Islet precursor cell (in vitro differentiated cells): ENCODE measurements at regions not wholly inside any gene's neighbourhood (a gene's known extent, or its start where the extent isn't known, plus 50 kb on each side); places are given as distances from the start of the nearest gene placed in this dataset.
"Not testable (repeated sequence)": the region's sequence is repeated elsewhere in the genome, so short reads cannot be mapped to it uniquely, and the experiment has no call there.

ENCODE experiments used
- DNase-seq: peaks from one replicate; pipeline ENCODE4 v3.0.0-alpha.2; 2018

DNA sequence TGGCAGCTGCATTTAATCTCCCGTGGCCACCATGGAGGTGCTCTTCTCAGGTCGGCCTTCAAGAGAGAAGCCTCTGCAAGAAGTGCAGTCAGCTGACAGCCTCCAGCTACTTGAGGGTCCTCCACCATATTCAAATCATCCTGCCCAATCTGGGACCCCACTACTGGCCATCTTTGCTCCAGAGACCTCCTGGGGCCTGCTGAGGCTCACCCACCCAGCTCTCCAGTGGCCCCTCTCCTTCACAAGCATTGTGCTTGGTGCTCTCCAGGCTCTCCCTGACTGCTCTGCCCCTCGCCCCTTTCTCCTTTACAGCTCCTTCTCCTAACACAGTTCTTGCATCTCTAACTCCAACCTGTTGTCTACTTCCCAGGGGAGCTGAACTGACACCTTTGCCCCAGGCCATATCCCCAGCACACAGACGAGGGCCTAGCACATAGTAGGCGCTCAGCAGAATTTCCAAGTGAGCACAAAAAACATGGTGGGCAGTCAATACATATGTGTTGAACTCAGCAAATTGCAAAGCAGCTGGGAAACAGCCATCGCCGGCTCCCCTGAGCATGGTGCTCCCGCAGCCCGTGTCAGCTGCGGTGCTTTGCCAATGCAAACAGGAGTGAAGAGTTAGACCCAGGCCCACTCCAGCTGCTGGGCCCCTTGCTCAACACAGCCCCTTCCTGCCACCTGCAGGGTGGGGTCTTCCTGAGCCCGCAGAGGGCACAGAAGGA is 102.2 kb downstream of the TNFRSF13B start:
- peak; percentile 52 for DNase-seq

- DNase-seq: not testable (repeated sequence)
These were observed 103.3 kb downstream of the TNFRSF13B start for GRCh38 chr17:16868616-16869015.

DNA sequence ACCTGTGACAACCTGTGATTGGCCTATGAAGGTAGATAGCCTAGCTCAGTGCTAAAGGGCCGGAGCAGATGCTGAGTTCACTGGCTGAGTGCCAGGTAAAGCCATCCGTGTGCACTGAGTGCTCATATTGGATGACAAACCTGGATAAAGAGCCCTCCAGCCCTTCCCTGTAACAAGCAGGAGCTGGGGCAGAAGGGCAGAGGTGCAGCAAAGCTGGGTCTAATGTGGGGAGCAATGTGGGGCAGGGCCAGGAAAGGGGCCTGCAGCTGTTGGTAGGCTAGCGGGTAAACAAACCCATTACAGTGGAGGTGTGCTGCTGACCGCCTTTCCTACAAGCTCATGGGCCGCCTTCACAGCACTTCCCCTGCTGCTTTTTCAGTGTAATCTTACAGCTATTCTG is 104.4 kb downstream of the TNFRSF13B start:
- not testable (repeated sequence) for DNase-seq

DNA sequence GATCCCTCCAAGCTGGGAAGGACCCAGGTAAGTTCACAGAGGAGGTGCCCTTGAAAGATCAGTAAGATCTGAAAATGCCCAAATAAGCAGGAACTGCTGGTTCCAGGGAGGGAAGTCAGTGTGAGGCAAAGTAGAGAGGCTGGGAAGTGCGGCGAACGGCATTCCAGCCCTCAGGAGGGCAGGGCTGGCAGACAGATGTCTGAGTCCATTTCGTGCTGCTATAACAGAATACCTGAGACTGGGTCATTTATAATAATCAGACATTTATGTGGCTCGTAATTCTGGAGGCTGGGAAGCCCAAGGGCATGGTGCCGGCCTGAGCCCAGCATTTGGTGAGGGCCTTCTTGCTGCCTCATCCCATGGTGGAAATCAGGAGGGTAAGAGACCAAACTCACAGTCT is 105.1 kb downstream of the TNFRSF13B start:
- not testable (repeated sequence) for DNase-seq

GRCh38 chr17:16866436-16866835 is 105.5 kb downstream of the TNFRSF13B start:
- DNase-seq: no peak

DNA sequence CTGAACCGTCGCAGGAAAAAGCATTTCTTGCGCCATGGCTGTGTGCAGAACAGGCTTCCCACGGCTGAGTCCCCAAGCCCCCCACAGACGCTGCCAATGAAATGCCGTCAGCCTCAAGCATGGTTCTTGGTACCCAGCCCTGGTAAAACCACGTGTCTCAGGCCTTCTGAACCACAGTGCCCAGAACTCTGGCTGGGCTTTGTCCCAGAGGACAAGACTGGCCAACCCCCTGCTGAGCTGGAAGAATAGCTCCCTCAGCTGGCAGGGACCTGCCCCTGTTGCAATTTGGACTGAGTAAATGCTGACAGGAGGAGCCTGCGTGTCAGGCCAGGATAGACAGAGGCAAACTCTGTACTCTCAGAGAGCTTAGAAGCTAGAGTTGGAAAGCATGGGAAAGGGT is 106.2 kb downstream of the TNFRSF13B start:
- DNase-seq: not testable (repeated sequence)

DNA sequence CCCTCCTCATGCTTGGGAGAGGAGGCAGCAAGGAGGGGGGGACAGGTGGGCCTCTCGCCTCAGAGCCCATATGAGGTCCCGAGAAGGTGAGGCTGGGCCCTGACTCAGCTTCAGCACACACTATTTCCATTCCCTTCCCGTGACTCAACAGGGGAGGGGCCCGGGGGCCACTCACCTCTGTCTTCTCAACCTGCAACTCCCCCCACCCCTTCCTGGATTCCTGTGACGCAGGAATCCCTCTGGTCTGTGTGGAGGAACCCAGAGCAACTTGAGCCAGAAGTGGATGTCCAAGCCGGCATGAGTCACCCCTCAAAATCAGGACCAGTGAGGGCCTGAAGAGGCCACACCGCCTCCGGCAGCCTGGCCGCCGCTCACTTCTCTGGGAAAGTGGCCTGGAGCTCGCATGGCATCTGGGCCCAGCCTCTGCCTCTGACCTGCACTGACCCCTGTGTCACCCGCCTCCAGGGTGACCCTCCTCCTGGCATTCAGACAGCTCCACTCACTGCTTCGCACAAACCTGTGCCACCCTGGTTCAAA is 106.8 kb downstream of the TNFRSF13B start:
- DNase-seq: not testable (repeated sequence)

DNA sequence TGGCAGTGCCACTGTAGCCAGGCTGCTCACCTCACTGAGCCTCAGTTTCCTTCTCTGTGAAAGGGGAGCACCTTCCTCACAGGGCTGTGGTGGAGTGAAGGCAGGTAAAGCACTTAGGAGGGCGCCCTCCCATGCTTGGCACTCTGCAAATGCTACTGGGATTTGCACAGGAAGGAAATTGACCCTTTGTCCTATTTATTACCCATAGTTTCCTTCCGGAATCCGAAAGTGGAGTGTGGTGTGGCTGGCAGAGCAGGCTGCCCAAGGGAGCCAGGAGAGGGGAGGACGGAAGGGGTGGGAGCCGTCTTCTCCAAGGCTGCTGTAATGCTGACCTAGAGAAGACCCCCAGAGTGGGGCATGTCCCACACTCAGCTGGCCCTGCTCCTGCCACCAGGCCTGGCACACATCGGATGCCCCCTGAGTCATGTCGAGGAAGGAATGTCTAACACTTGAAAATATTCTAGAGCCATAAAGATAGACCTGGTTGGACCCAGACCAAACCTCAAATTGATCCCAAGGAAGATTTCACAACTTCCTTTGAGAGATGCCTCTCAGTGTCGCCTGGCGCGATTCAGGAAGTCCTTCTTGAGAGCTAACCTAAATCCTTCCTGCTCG is 107.3 kb downstream of the TNFRSF13B start:
- not testable (repeated sequence) for DNase-seq

GRCh38 chr17:16861152-16861551 is 110.8 kb downstream of the TNFRSF13B start:
- peak; percentile 71 for DNase-seq

DNA sequence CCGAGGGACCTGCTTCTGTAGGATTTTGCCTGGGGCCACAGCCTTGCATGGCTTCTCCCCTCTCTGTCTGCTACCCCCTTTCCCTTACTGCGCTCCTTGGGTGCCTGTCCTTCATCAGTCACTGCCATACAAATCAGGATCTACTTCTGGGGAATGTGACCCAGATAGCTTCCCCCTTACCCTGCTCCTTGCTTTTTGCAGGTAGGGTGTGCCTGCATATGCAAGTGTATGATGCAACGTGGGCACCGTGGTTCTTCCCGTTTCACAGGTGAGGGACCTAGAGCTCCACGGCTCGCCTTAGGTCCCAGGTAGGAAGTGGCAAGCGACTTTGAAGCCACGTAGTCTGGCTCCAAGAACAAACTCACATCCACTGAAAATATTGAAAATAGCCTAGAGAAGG is 111.5 kb downstream of the TNFRSF13B start:
- peak; percentile 47 for DNase-seq

DNA sequence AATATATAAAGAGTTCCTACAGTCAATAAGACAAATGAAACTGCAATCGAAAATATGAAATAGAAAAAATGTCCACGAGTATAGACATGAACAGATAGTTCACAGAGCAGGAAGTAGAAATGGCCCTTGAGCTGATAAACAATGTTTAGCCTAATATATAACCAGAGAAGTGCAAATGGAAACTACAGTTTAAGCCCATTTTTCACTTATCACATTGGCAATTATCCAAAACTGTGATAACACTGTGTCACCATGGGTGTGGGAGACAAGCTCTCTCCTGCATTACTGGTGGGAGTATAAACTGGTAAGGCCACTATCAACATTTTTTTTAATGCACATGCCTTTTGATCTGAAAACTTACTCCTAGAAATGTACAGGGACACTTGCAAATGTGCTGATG is 112.4 kb downstream of the TNFRSF13B start:
- not testable (repeated sequence) for DNase-seq

DNA sequence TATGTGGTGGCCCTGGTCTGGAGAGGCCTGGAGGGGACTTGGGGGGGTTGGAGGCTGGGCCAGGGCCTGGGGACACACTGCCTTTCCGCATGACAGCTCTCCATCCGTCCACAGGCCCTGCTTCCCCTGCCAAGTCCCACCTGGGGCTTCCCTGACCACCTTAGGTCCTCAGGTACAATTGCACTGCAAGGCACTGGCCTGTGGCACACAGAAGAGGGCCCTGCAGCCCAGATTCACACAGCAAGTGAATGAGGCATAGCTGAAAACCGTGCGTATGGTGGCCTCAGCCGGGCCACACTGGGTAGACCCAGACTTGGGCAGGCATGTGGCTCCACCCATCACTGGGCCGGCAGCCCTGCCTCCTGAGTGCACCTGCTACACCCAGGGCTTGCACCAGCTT is 114.2 kb downstream of the TNFRSF13B start:
- DNase-seq: peak; percentile 44

GRCh38 chr17:16856846-16857245 is 115.1 kb downstream of the TNFRSF13B start:
- DNase-seq: peak; percentile 65

GRCh38 chr17:16856171-16856570 is 115.7 kb downstream of the TNFRSF13B start:
- peak; percentile 52 for DNase-seq

GRCh38 chr17:16854636-16855035 is 117.3 kb downstream of the TNFRSF13B start:
- peak; percentile 80 for DNase-seq

- DNase-seq: peak; percentile 49
These were observed 118.1 kb downstream of the TNFRSF13B start for GRCh38 chr17:16853661-16854320.

- not testable (repeated sequence) for DNase-seq
These were observed 122.1 kb downstream of the TNFRSF13B start for GRCh38 chr17:16849861-16850260.

DNA sequence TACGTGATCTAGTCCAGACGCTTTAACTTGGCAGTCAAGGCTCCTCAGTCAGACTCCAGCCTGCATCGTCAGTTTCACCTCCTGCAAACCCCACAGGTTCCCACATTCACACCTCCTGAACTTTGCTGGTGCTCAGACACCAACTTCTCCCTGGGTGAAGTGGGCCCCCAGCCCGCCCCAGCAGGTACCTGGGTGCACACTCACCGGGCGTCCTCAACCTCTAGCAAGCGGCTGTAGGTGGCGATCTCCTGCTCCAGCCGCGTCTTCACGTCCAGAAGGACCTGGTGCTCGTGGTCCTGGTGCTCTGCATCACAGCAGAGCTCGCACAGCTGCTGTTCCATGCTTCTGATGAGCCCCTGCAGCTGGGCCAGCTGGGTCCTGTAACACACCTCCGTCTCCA is 122.9 kb downstream of the TNFRSF13B start:
- not testable (repeated sequence) for DNase-seq

DNA sequence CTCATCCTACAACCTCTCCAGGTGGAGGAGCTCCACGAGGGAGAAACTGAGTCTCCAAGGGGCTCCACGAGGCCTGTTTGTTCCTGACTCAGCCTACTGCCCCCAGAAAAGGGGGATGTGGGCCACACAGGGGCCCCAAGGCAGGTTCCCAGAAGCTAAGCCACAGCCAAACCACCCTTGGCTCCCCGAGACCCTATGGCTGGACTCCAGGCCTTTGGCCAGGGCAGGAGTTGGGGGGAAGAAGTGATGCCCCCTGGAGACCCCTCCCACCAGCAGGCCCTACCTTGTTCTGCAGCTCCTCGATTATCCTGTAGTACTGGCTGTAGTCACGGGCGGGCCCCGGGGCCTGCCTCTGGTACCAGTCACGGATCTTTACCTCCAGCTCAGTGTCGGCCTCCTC is 126.8 kb downstream of the TNFRSF13B start:
- DNase-seq: not testable (repeated sequence)

DNA sequence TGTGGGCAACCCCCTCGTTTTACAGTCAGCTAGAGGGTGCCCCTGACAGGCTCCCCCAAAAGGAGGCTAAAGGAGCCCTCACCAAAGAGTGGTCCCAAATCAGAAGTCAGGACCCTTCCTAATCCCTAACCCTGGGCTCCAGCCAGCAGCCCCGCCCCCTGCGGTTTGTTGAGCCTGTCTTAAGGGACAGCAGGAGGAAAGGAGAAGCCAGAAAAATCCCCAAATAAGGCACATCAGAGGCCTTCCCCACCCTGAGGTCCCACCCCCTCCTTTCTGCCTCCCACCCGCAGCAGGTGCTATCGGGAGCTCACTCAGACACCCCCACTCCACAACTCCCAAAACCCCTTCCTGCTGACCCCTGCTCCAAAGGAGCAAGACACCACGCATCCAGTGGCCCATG is 127.2 kb downstream of the TNFRSF13B start:
- not testable (repeated sequence) for DNase-seq

GRCh38 chr17:16843511-16843910 is 128.4 kb downstream of the TNFRSF13B start:
- not testable (repeated sequence) for DNase-seq

DNA sequence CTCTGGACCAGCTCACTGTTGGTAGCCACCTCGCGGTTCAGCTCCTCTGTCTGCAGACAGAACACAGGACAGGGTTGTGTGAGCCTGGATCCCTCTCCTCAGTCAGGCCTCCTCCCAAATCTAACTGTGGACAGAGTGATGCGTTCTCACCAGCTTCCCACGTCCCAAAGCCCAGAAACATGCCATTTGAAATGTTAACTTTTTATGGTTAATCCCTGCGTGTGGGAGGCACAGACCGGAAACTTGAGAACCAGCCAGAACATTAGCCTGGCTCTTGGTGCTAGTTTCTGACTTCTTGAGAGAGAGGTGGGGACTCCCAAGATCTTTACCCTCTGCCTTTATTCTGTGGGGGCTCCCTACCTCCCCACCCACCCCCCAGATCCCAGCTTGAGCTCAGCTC is 129.6 kb downstream of the TNFRSF13B start:
- not testable (repeated sequence) for DNase-seq

- DNase-seq: not testable (repeated sequence)
These were observed 130.0 kb downstream of the TNFRSF13B start for GRCh38 chr17:16841896-16842295.

GRCh38 chr17:16840219-16840618 is 131.7 kb downstream of the TNFRSF13B start:
- not testable (repeated sequence) for DNase-seq
